ENCODE measurements at regions not wholly inside any gene's neighbourhood (a gene's known extent, or its start where the extent isn't known, plus 50 kb on each side); places are given as distances from the start of the nearest gene placed in this dataset.

DNA sequence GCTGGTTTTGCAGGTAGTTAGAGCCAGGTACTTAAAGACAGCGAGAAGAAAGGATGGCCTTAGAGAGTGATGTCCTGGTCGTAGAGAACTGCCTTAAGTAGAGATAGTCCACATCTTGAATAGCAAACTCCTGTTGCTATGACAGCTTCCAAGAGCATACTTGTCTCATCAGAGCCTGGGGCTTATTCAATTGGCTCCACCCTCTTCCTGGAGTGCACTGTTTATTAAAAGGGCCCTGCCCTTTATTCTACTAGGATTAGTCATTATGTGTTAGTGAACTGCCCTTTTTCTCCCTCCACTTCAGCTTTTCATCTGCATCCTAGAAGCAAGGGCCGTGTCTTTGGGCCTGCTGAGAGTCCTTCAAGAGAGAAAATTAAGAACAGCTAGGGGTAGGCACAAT lies 94.5 kb upstream of the EOLA2 start:
- Histone ChIP-seq H3K4me1 (ENCODE audit: control insufficient read depth in 1 of 2, insufficient read depth in 1 of 2, low read depth in 1 of 2, low read length in 1 of 2) (no peaks in the 10 kb centered on the region), H3K27ac (no peak overlapping the region), H3K4me3 (ENCODE audit: low read depth in 1 of 2, low read length in 1 of 2) (no peak overlapping the region), H3K36me3 (no peaks in the 10 kb centered on the region), H3K9me3 (no peaks in the 10 kb centered on the region), H3K27me3 (no peaks in the 10 kb centered on the region)
- TF ChIP-seq, protein P1, sequence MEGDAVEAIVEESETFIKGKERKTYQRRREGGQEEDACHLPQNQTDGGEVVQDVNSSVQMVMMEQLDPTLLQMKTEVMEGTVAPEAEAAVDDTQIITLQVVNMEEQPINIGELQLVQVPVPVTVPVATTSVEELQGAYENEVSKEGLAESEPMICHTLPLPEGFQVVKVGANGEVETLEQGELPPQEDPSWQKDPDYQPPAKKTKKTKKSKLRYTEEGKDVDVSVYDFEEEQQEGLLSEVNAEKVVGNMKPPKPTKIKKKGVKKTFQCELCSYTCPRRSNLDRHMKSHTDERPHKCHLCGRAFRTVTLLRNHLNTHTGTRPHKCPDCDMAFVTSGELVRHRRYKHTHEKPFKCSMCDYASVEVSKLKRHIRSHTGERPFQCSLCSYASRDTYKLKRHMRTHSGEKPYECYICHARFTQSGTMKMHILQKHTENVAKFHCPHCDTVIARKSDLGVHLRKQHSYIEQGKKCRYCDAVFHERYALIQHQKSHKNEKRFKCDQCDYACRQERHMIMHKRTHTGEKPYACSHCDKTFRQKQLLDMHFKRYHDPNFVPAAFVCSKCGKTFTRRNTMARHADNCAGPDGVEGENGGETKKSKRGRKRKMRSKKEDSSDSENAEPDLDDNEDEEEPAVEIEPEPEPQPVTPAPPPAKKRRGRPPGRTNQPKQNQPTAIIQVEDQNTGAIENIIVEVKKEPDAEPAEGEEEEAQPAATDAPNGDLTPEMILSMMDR (IDR thresholded peaks at IDR 0.05) = no peak

DNA sequence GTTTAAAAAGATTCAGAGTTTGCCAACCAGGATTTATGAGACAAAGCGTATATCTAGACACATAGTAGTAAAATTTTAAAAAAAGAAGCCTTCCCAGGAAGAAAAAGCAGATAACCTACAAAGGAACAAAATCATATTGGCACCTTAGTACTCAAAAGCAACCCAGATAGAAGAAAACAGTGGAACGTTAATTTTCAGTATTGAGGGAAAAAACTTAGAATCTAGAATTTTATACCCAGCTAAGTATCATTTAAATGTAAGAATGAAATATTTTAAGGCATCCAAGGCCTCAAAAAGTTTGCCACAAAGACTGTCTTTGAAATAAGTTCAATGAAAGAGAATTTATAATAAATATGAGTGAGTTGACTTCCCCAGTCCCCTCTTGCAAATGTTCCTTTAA lies 96.5 kb upstream of the EOLA2 start:
- Histone ChIP-seq H3K9me3 (no peaks in the 10 kb centered on the region), H3K36me3 (no peaks in the 10 kb centered on the region), H3K4me3 (ENCODE audit: low read depth in 1 of 2, low read length in 1 of 2) (no peak overlapping the region), H3K27me3 (no peaks in the 10 kb centered on the region), H3K4me1 (ENCODE audit: control insufficient read depth in 1 of 2, insufficient read depth in 1 of 2, low read depth in 1 of 2, low read length in 1 of 2) (no peaks in the 10 kb centered on the region), H3K27ac (no peak overlapping the region)
- TF ChIP-seq, protein P1 (IDR thresholded peaks at IDR 0.05) = no peak

DNA sequence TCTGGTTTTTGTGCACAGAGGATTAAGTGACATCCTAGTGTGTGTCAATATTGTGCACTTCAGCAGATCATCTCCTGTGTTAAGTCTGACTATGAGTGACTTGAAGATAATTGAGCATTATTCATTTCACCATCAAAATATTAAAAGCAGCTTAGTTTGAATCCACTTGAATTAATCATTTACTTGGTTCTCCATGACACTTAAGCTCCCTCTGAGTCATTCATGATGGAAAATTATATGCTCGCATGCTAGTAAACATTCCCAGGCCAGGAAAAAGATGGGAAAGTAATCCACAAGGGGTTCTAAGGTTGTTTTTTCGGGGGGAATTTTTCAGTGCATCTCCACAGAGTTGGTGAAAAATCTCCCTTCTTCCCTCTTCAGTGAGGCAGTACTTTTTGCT lies 97.2 kb upstream of the EOLA2 start:
- Histone ChIP-seq H3K4me3 (ENCODE audit: low read depth in 1 of 2, low read length in 1 of 2) (no peak overlapping the region), H3K9me3 (no peaks in the 10 kb centered on the region), H3K4me1 (ENCODE audit: control insufficient read depth in 1 of 2, insufficient read depth in 1 of 2, low read depth in 1 of 2, low read length in 1 of 2) (no peaks in the 10 kb centered on the region), H3K27ac (no peak overlapping the region), H3K36me3 (no peaks in the 10 kb centered on the region), H3K27me3 (no peaks in the 10 kb centered on the region)
- TF ChIP-seq, protein P1 (IDR thresholded peaks at IDR 0.05) = no peak

DNA sequence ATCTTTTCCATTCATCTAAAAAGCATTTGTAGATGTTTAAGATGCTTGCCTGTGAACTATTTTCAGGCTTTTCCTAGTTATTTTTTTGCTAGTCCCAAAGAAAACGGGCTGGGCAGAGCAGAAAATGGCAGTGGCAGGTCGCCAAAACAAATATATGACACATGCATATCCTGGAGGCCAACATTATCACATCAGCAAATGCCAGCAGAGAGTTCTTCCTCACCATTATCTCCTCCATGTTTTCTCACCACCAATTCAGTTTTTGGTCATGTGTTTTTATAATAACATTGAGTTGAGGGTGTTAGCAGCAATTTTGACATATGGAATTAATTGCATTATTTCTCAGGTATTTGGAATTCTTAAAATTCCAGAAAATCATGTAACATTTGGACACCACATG lies 97.9 kb upstream of the EOLA2 start:
- TF ChIP-seq, protein P1 (IDR thresholded peaks at IDR 0.05) = no peak
- no peak overlapping the region for H3K4me3 ChIP-seq (ENCODE audit: low read depth in 1 of 2, low read length in 1 of 2)
- H3K36me3 ChIP-seq = no peaks in the 10 kb centered on the region
- no peaks in the 10 kb centered on the region for H3K27me3 ChIP-seq
- H3K4me1 ChIP-seq (ENCODE audit: control insufficient read depth in 1 of 2, insufficient read depth in 1 of 2, low read depth in 1 of 2, low read length in 1 of 2) = no peaks in the 10 kb centered on the region
- H3K27ac ChIP-seq = no peak overlapping the region
- H3K9me3 ChIP-seq = no peaks in the 10 kb centered on the region

DNA sequence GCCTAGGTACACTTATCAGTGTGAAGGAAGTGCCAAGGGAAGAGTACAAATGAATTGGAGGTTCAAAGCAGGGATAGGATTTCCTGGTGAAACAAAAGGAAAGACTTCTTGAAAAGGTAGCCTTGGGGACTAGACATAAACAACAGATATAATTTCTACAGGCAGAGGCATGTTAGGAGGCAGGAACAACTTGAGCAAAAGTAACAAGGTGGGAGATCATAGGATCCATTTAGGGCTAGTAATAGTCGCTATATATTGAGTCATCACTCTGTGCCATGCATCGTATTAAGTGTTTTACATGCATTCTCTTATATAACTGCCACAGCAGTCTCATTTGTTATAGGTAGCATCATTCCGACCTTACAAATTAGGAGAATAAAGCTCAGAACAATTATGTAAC lies 98.3 kb upstream of the EOLA2 start:
- H3K9me3 ChIP-seq = no peaks in the 10 kb centered on the region
- TF ChIP-seq, protein P1 (IDR thresholded peaks at IDR 0.05) = no peak
- H3K27ac ChIP-seq = no peak overlapping the region
- H3K36me3 ChIP-seq = no peaks in the 10 kb centered on the region
- no peak overlapping the region for H3K4me3 ChIP-seq (ENCODE audit: low read depth in 1 of 2, low read length in 1 of 2)
- no peaks in the 10 kb centered on the region for H3K27me3 ChIP-seq
- H3K4me1 ChIP-seq (ENCODE audit: control insufficient read depth in 1 of 2, insufficient read depth in 1 of 2, low read depth in 1 of 2, low read length in 1 of 2) = no peaks in the 10 kb centered on the region

DNA sequence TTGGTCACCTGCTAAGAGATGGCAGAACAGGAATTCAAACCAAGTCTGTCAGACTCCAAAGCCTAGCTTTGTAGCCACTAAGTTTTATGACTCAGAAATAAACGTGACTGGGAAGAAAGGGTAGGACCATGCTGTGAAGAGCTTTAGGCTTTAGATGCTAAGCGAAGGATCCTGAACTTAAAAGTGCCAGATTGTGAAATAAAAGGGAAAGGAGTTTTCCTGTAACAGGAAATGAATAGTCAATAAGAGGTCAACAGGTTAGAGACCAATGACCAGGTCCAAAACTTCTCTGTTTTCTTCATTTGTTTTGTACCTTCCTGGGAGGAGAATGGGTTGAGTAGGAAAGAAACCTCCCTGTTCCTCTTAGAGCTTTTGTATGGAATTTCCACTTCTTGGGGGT lies 98.8 kb upstream of the EOLA2 start:
- no peaks in the 10 kb centered on the region for H3K36me3 ChIP-seq
- H3K27ac ChIP-seq = no peak overlapping the region
- TF ChIP-seq, protein P1 (IDR thresholded peaks at IDR 0.05) = no peak
- H3K4me1 ChIP-seq (ENCODE audit: control insufficient read depth in 1 of 2, insufficient read depth in 1 of 2, low read depth in 1 of 2, low read length in 1 of 2) = no peaks in the 10 kb centered on the region
- no peaks in the 10 kb centered on the region for H3K27me3 ChIP-seq
- H3K9me3 ChIP-seq = no peaks in the 10 kb centered on the region
- no peak overlapping the region for H3K4me3 ChIP-seq (ENCODE audit: low read depth in 1 of 2, low read length in 1 of 2)

Data from neutrophil (primary cell).